ENCODE measurements at regions not wholly inside any gene's neighbourhood (a gene's known extent, or its start where the extent isn't known, plus 50 kb on each side); places are given as distances from the start of the nearest gene placed in this dataset.
"Not testable (repeated sequence)": the region's sequence is repeated elsewhere in the genome, so short reads cannot be mapped to it uniquely, and the experiment has no call there.

GRCh38 chr5:17087035-17087434 is 130.4 kb upstream of the BASP1 start:
- DNase-seq: peak; percentile 87

GRCh38 chr5:17088051-17088450 is 129.4 kb upstream of the BASP1 start:
- peak; percentile 76 for DNase-seq

GRCh38 chr5:17089001-17089400 is 128.4 kb upstream of the BASP1 start:
- no peak for DNase-seq

GRCh38 chr5:17089690-17090089 is 127.7 kb upstream of the BASP1 start:
- peak; percentile 65 for DNase-seq

- DNase-seq: no peak
Observed at GRCh38 chr5:17090839-17091238, 126.6 kb upstream of the BASP1 start.

- DNase-seq: no peak
Observed at GRCh38 chr5:17094830-17095229, 122.6 kb upstream of the BASP1 start.

GRCh38 chr5:17096952-17097695 is 120.3 kb upstream of the BASP1 start:
- no peak for DNase-seq

- DNase-seq: no peak
Observed at GRCh38 chr5:17099946-17100345, 117.5 kb upstream of the BASP1 start.

GRCh38 chr5:17103461-17103860 is 114.0 kb upstream of the BASP1 start:
- no peak for DNase-seq

- DNase-seq: peak; percentile 84
Observed at GRCh38 chr5:17105744-17106418, 111.5 kb upstream of the BASP1 start.

- no peak for DNase-seq
Observed at GRCh38 chr5:17106521-17106920, 110.9 kb upstream of the BASP1 start.

GRCh38 chr5:17112091-17112716 is 105.2 kb upstream of the BASP1 start:
- DNase-seq: not testable (repeated sequence)

GRCh38 chr5:17113174-17113958 is 104.1 kb upstream of the BASP1 start:
- DNase-seq: peak; percentile 94

- DNase-seq: no peak
Observed at GRCh38 chr5:17114233-17114632, 103.2 kb upstream of the BASP1 start.

GRCh38 chr5:17114715-17115599 is 102.5 kb upstream of the BASP1 start:
- no peak for DNase-seq

- no peak for DNase-seq
Observed at GRCh38 chr5:17115855-17116254, 101.6 kb upstream of the BASP1 start.

- peak; percentile 91 for DNase-seq
Observed at GRCh38 chr5:17118631-17119030, 98.8 kb upstream of the BASP1 start.

GRCh38 chr5:17120209-17120608 is 97.2 kb upstream of the BASP1 start:
- no peak for DNase-seq

- DNase-seq: no peak
Observed at GRCh38 chr5:17121776-17122175, 95.7 kb upstream of the BASP1 start.

GRCh38 chr5:17123010-17123409 is 94.4 kb upstream of the BASP1 start:
- peak; percentile 72 for DNase-seq

GRCh38 chr5:17123773-17124172 is 93.7 kb upstream of the BASP1 start:
- not testable (repeated sequence) for DNase-seq

GRCh38 chr5:17127743-17128231 is 89.6 kb upstream of the BASP1 start:
- DNase-seq: peak; percentile 93
